ENCODE measurements at regions not wholly inside any gene's neighbourhood (a gene's known extent, or its start where the extent isn't known, plus 50 kb on each side); places are given as distances from the start of the nearest gene placed in this dataset.
"Not testable (repeated sequence)": the region's sequence is repeated elsewhere in the genome, so short reads cannot be mapped to it uniquely, and the experiment has no call there.

DNA sequence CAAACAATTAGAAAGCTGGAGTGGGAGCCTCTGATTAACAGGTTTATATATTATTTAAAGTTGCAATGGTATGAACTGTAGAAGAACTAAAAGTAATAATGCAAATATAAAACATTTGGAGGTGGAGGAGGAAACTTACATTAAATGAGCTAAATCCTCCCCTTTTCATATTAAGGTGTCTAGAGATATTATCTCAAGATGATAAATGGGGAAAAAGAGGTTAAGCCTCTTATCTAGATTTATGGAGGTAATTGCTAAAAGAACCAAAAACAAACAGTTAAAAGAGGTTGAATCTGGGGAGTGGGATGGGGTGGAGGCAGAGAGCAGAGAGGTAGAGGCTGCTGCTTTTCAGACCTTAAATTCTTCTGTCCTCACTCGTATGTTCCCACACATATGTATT, 147.8 kb upstream of the SLC24A2 start:
- no peak for DNase-seq (ENCODE audit: low read depth)

DNA sequence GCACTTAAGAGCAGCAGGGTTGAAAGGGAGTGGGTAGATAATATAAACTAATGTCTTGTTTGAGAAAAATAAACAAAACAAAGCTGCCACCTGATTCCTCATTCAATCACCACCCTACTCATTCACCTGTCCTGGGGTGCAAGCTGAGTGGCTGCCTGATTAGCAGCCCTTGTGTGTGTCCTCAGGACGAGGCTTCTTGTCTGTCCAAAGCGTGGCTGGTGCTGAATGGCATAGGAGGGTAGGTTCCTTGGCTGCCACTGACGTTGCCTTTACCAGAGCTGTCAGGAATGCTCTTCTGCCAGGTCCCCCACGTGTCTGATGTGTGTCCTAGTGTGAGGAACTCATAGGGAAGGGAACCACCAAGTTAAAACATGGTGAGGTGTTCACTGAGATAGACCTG, 146.6 kb upstream of the SLC24A2 start:
- no peak for DNase-seq (ENCODE audit: low read depth)

DNA sequence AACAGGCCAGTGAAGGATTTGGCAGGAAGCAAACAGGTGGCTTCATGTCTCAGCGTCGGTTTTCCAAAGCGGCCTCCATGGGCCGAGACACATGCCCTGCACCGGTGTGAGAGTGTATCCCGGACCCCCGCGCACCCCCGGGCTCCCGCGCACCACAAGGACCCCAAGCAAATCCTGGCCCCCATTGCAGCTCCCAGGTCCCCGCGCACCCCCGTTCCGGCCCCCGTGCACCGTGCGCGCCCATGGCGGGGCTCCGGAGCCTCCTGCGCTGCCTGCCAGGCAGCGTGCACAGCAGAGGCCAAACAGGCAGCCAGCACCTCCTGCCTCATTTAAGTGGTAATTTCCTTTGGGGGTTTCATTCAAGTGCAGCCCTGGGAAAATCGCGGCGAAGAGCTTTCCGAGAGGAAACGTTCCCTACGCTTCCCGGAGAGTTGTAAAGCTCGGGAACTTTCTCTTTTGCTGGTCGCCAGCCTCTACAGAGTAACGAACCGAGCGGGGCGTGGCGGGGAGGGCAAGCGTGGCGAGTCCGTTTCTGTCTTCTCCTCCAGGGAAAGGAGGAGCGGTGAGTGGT, 145.5 kb upstream of the SLC24A2 start:
- DNase-seq (ENCODE audit: low read depth): no peak

DNA sequence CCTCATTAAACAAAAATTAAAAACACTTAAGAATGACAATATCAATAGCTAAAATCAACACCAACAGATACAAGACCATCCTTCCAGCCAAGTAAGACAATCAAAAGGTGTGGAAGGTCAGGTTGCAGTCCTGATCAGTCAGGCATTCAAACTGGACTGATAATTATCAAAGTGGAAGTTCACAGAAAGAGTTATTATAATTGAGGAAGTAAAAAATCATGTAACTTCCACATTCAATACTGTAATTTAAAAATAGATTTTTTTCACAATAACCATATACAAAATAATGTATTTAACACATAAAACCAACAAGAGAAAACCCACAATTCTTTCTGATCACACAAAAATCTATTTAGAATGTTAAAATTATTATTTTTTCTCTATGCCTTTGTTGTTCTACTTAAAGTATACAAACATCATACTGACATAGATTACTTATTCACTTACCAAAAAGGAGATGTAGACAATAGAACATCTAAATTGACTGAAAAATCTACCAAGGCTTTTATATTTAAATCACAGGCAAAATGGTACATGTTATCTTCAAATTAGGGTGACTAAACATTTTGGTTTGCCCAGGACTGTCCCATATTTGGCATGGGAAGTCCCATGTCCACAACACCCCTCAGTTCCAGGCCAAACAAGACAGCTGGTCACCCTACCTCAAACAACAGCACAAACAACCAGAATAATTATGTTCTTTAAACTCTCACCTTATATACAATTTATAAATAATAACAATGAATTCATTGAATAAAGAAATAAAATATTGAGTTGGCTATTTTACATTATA, 142.5 kb upstream of the SLC24A2 start:
- no peak for DNase-seq (ENCODE audit: low read depth)

DNA sequence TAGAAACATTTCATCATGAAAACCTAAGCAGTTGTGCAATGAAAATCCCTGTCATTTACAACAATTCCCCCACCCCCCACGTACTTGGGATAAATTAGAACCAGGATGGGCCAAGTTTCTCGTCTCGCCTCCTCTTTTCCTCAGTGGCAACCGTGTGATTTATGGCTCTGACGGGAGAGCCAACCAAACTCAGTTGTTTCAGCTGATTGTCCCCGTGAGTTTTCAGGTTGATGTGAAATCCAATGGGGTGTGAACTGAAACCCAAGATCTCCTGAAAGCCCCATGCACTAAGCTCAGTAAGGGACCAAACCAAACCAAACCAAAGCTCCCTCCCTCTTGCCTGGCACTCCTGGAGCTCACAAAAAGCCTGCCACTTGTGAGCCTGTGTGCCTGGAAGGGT, 138.7 kb upstream of the SLC24A2 start:
- DNase-seq (ENCODE audit: low read depth): no peak

DNA sequence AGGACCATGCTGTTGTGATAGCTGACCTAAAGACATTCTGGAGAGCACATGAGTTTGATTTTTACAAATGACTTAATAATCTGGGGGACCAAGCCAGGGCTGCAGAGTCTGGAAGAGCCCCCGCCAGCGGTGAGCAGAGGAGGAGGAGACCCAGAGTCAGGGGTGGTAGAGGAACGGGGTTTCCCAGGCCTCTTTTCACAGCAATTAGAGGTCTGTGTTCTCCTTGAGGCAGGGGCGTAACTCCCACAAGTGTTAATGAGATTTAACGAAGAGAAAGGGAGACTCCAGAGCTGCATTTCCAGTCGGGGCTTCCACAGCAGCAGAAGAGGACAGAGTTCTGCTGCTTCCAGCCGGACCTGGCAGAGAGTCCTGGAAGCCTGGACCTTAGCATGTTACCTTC, 137.9 kb upstream of the SLC24A2 start:
- DNase-seq (ENCODE audit: low read depth): no peak

DNA sequence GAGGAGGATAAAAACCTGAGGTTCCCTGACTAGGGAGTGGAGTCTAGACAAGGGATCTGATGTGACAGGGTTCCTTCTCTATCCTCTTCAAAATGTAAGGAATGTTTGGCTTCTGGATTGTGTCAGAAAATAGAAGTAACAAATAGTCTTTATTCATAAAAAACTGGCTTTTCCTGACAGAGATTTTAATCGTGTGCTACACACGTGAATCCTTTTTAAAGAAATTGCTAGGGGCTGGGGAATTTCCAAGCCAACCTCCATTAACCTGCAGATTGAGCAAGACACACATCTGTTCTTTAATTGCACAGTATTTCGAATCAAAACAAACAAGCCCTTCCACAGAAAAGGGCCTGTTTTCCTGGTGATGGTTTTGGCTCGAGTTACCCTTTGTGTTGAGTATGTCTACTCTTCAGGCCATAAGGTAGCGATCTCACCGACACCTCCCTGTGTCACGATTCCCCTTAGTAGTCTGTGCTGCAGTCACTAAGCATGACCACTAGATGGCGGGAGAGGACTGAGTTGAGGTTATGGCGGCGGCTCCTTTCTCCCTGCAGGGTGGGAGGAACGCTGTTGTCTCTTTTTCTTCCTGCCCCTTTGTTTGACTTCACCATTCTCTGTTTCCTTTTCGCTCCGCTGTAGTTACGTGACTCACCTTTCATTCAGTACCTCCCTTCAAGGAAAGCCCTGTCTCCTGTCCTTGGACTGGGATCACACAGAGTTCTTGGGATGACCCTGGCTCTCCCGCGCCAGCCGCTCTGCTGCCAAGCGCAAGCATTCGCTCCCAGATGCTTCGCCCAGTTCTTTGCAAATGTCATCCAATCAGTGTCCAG, 137.1 kb upstream of the SLC24A2 start:
- peak; percentile 50 for DNase-seq (ENCODE audit: low read depth)

DNA sequence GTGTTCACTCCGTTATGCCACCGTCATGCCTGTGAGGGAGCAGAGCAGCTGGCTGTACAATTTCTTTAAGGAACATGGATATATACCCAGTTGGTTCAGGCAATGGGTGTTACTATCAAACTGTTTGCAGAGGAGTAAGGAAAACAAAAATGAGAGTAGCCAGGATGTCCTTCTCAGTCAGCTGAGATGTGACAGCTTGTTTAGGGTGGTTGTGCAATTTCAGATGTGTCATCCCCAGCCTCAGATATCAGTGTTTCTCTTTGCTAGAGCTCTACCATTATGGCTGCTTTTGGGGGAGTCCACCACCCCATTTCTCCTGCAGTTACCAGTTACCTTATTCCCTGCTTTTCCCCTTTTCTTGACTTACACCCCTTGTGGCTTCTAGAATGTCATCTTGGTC, 135.2 kb upstream of the SLC24A2 start:
- no peak for DNase-seq (ENCODE audit: low read depth)

DNA sequence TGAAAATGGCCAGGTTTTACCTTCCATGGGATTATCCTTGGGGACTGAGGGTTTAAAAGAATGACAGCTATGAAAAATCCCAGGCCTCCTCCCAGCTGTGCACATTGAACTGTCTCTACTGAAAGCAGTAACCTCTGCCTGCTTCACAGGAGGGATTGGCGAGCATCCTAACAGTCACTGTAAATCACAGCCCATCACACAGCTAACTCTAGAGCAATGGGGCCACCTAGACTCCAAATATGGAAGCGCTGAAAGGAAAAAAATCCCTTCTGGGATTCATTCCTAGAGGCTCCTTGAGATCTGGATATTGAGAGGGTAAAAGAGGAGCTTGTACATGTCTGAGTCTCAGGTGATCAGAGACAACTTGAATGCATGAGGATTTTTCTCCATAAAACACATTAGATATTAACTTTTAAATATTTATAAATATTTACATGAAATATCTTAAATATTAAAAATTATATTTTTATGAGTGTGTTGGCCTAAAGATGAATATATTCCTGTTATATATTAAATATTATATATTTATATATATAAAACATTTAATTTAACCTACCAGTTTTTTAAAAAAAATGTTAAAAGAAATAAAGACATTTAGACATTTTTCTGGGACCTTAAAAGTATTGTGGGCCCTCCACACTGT, 133.8 kb upstream of the SLC24A2 start:
- peak; percentile 46 for DNase-seq (ENCODE audit: low read depth)

DNA sequence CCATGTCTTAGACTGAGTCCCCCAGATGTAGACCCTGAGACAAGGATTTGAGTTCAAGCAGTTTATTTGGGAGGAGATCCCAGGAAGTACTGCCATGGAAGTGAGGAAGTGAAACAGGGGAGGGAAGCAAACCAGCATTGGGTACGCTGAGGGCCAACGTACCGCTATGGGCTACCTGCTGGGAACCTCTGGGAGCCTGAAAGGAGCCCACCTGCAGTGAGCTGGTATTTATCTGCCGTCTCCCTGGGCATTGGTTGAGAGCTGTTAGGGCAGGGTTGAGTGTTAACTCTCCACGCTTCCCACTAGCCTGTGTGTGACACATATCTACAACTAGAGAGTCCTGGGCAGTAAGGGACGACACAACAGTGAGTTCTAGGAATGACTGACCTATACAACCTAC, 131.6 kb upstream of the SLC24A2 start:
- DNase-seq (ENCODE audit: low read depth): no peak

DNA sequence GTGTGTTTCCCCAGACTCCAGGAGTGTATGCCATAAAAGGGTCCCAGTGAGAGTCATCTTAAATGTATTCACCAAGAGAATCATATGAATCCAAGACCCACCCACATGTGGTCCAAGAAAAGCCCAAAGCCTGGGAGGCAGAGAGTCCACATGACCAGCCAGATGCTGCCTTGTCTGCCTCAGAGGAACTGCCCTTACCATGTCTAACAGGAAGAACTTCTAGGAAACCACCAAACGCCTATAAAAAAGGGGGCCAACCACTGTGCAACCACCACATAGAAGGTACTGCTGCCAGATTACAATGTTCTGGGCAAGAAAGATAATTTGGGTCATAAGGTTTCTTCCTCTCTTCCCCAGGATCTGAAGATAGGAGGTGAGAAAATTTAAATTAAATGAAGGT, 129.8 kb upstream of the SLC24A2 start:
- DNase-seq (ENCODE audit: low read depth): no peak

DNA sequence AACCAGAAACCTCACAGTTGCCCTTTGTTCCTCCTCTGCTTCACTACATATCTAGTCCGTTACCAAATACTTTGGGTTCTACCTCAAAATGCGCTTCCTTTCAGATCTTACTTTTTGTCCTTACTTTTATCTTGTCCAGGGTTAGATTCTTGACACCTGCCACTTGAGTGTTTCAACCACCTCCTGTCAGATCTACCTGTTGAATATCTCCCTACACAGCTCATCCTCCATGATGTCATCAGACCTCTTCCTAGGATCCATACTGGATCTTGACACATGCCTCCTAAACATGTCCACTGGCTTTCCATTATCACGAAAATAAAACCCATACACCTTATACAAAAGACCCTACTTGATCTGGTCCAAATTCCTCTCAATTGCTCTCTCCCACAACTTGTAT, 125.2 kb upstream of the SLC24A2 start:
- no peak for DNase-seq (ENCODE audit: low read depth)

DNA sequence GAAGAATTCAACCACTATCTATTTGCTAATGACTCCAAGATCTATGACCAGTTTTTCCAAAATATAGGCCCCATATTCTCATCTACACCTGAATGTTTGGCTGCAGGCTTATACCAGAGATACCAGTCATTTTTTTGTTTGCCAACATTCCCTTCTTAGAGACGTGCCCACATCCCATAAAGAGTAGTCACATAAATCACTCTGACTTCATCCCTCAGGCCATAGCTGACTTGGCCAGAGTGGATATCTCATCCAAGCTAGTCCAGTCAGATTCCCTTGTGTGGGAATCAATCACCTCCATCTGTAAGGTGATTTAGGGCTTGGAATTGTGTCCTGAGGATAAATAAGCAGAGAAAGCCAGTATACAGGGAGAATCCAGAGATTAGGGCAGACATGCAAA, 124.3 kb upstream of the SLC24A2 start:
- DNase-seq (ENCODE audit: low read depth): no peak

DNA sequence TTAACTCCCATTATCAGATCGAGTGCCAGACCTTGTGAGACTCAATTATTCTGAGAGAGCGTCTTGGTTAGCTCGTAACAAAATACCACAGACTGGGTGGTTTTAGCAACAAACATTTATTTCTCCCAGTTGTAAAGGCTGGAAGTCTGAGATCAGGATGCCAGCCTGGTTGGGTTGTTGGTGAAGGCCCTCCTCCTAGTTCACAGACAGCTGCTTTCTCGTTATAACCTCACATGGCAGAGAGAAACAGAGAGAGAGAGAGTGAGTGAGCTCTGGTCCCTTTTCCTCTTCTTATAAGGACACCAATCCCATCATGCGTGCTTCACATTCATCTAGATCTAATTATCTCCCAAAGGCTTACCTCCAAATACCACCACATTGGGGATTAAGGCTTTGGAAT, 114.2 kb upstream of the SLC24A2 start:
- DNase-seq (ENCODE audit: low read depth): no peak

DNA sequence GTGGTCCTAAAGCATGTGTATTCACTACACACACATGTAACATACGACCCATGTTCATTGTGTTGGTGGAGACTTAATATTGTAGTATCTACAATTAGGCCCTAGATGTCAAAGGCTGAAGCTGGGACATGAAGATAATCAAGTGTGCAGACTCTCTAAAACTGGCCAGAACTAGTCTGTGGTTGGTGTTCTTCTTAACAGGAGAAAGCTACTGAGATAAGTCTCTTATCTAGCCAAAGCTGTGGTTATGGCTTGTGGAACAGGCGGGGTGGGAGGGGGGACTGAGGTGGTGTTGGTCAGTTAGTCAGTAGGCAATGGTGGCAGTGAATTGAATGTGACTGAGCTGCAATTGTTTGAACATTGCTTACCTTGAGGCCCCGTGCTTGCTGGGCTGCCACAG, 112.7 kb upstream of the SLC24A2 start:
- no peak for DNase-seq (ENCODE audit: low read depth)

DNA sequence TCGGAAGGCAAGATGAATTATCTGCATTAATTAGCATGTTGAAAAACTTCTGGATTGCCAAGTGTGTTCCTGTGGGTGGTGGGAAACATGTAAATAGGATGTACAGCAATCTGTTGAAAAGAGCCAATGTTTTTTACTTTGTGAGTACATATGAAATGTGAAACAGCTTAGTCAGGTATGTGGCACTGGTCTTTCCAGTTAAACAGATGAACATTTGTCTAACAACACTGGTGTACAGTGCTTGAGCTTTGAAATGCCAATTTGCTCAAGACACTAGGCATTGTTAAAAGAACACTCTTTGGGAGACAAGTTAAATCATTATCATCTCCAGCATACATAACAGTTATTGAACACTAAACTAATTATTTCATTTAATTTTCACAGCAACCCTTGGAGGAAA, 107.3 kb upstream of the SLC24A2 start:
- no peak for DNase-seq (ENCODE audit: low read depth)

DNA sequence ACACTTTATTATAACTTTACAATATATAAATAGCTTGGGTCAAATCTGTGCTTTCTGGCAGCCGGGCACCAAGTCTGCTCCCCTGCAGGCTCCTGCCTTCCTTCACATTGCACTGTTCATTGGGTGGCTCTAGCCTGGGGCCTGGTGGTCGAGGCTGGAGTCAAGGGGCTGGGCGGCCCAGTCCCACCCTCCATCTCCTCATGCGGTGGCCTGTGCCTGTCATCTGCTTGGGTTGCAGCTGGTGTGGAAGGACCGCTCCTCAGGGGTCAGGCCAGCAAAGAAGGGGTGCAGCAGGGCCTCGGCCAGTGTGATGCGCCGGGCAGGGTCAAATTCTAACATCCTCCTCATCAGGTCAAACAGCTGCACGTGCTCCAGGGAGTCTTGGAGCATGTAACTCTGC, 106.7 kb upstream of the SLC24A2 start:
- not testable (repeated sequence) for DNase-seq (ENCODE audit: low read depth)

DNA sequence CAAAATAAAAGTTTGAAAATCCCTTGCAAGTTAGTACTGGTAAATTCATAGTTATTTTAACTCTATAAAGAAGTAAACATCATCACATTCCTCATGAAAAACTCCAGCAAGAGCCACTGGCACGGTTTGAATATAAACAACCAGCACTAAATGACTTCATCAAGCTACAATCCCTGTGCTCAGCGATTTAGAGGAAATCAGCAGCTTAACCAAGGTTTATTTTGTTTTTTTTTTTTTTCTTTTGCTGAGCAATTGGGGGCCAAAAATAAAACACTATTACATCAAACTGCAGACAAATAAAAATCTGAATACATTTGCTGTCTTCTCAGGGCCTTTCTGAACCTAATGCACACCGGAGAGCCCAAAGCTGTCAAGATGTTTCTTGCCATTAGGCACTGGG, 106.2 kb upstream of the SLC24A2 start:
- DNase-seq (ENCODE audit: low read depth): no peak

DNA sequence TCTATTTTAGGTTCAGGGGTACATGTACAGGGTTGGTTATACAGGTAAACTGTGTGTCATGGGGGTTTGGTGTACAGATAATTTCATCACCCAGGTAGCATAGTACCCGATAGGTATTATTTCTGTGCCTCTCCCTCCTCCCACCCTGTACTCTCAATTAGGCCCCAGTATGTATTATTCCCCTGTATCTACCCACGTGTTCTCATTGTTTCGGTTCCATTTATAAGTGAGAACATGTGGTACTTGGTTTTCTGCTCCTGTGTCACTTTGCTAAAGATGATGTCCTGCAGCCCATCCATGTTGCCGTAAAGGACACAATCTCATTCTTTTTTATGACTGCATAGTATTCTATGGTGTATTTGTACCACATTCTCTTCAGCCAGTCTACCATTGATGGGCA, 96.8 kb upstream of the SLC24A2 start:
- DNase-seq (ENCODE audit: low read depth): no peak

DNA sequence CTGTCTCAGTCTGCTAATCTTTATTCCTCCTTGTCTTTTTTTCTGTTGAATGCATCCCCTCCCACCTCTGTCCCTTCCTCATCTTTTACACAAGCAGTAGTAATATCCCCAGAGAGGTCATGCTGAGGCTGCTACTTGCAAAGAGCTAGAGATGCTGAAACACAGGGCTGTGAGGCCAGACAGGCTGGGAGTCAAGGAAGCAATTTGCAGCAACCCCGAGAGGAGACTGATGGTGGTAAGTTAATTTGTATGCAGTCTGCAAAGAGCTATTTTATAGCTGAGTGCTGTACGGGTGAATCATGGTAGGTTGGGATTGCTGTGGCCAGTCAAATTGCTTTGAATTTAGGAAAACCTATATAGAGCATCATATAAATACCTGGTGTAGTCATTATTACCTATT, 90.2 kb upstream of the SLC24A2 start:
- no peak for DNase-seq (ENCODE audit: low read depth)

DNA sequence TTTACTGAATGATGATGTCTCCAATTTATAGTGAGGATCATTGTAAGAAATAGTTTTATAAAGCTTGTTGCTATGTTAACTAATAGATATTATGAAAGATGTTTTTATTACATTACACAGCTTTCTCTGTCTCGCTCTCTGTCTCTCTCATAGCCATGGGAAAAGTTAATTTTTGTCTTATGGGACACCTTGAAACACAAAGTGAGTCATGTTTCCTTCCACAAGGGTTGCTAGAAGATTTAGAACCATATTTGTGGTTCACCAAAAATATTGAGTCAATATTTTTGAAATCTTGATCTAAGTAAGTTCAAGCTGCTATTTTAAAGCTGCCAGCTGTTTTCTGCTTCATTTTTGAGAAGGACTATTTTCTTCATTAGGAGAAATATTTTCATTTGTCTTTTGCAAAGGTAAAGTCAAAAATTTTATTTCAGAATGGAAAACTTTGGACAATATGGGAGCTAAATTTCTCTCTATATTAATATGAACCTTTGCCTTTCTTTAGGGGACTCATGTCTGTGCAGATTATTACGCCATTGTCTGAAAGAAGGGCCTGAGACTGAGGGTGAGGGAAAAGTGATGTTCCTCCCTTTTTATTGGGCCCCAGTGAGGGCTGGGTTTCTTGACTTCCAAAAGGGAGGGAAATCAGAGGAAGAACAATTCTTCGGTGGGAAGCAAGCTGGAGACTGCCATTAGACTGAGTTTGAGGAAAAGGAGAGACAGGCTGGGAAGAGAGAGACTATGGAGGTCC, 87.9 kb upstream of the SLC24A2 start:
- peak; percentile 54 for DNase-seq (ENCODE audit: low read depth)

DNA sequence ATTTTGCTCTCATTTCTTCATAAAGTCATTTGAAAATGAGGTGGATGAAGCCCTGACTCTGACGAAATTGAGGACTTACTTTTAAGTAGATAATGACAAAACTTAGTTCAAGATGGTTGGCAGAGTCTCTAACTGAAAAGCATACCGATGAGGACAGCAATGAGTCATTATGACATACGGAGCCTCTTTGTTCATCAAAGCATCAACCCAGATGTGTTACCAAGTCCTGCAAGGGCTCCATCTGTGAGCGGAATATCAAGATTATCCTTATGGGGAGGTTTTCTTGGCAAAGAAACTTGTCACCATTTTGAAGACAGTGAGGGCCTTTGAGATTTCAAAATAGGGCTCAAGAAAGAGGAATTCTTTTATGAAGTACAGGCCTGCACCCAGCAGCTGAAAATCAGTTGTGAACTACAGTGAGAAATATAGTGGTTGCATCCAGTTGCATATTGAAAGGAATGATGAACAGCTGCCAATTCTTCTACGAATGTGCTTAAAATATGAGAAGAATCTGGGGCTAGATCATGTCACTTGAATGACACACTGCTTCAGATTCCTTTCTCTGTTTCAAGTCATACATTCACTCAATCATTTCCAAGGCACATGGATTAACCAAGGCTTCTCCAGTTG, 86.6 kb upstream of the SLC24A2 start:
- peak; percentile 74 for DNase-seq (ENCODE audit: low read depth)
